H1 (cell line): ENCODE measurements at regions not wholly inside any gene's neighbourhood (a gene's known extent, or its start where the extent isn't known, plus 50 kb on each side); places are given as distances from the start of the nearest gene placed in this dataset.

ENCODE experiments used
- EZH2 ChIP-seq: fragments of 200-600 bp; sonication (generic); IDR thresholded peaks from 2 replicates; pipeline ENCODE4 v1.7.1; 2012; ENCODE audit warnings: low read depth, mild to moderate bottlenecking, moderate library complexity, low read length, inconsistent platforms; ENCODE audit not compliant: severe bottlenecking
- KDM4A ChIP-seq: IDR thresholded peaks from one replicate; pipeline ENCODE4 v1.7.1; 2012; ENCODE audit warnings: low read depth, mild to moderate bottlenecking, moderate library complexity, low read length, inconsistent platforms; ENCODE audit not compliant: severe bottlenecking
- TCF12 ChIP-seq: IDR thresholded peaks from 2 replicates; pipeline ENCODE4 v1.6.1; 2011; ENCODE audit warnings: low read depth, mild to moderate bottlenecking, low read length

GRCh38 chr4:23730998-23731397, 158.8 kb downstream of the PPARGC1A start (continued):
- TF ChIP-seq EZH2 (no peak), KDM4A (no peak), TCF12 (no peak)
